DMS 273 treated with DMSO at 0.1 percent for 48 hours (cell line): ENCODE measurements at regions not wholly inside any gene's neighbourhood (a gene's known extent, or its start where the extent isn't known, plus 50 kb on each side); places are given as distances from the start of the nearest gene placed in this dataset.

ENCODE experiments used
- DNase-seq: peaks from one replicate; lab custom pipeline; 2025; lab: John Stamatoyannopoulos, UW

DNA sequence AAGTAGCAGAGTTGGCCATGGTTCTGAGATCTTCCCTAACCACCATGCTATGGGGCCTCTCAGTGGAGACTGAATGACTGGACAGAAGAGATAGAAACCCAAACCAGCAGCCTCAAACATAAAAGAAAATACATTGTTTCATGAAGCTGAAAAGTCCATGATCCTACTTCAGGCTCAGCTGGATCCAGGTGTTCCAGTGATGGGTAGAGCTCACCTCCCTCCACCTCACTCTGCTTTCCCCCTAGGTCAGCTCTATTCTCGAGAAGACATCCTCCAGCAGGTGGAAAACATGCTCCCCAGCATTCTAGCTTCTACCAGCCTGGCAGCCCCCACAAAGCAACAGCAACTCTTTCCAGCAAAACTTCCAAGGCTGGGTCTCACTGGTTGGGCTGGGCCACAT lies 132.1 kb downstream of the OAT start:
- no peak for DNase-seq

DNA sequence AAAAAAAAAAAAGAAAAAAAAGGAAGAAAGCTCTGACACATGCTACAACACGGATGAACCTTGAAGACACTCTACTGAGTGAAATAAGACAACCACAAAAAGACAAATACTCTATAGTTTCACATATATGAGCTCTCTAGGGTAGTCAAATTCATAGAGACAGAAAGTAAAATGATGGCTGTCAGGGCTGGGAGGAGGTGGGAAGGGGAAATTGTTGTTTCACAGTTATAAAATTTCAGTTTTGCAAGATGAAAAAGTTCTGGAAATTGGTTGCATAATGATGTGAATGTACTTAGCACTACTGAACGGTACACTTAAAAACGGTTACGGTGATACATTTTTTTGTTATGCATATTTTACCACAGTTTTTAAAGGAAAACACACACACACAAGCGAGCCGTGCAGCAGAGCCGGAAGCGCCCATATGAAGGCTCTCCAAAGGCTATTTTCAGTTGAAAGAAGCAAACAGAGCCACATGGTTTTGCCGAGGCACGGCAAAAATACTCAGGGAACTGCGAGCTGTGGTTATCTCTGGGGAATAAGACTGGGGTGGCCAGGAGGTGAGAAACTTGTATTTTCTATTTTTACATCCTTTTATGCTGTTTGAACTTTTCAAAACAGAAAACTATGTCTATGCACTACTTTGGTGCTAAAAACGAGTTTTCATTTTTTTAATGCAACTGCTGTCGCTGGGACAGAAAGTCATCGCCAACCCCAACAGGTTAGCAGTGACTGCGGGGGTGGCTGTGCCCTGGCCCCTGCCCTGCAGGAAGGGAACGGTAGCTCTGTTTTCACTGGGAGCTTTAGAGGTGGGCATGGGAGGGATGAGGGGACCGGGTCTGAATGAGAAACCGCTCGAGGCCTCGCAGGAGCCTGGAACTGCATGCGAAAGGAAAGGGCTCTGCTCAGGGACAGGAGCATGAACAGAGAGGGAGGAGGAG lies 132.9 kb downstream of the OAT start:
- no peak for DNase-seq

DNA sequence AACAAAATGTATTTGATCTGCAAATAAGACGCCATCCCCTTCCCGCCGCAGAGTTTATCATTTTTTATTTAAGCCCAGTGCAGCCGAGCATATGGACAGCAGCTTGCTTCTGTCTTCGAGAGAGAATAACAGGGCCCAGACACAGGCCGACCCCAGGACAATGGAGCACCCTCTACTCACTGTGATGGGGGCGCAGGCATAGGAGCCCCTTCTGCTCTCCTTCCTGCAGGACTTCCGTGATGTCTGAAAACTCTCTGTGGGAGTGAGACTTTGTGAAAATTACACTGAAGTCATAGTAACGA lies 134.8 kb downstream of the OAT start:
- DNase-seq, result no peak

DNA sequence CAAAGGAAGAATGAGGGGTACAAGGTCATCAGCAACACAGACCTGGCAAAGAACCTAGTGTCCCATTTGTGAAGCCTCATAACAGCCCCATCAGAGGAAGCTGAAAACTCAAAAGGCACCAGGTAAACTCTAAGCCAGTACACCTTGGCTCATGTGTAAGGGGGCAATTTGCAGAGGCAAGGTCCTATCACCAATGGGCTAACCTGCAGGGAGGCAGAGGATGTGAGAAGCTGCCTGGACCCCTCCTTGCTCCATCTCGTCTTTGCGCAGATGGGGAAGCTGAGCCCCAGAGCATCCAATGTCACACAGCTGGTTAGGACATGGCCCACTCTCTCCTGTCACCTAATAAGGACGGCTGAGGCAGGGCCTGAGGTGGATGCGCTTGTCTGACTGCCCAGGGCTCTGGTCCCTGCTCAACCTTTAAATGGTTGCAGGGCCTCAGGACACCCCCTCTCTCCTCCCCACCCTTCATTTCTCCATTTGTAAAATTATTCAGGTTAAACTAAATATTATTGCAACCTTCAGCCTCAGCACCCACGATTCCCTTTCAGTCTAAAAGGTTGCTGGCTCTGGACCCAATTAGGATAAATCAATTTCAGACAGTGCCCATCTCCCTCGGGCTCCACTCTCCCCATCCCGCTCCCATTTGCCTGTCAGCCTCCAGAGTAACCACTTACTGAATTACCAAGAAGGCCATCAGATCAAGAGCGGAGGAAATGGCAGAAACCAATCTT lies 135.3 kb downstream of the OAT start:
- DNase-seq, result no peak

DNA sequence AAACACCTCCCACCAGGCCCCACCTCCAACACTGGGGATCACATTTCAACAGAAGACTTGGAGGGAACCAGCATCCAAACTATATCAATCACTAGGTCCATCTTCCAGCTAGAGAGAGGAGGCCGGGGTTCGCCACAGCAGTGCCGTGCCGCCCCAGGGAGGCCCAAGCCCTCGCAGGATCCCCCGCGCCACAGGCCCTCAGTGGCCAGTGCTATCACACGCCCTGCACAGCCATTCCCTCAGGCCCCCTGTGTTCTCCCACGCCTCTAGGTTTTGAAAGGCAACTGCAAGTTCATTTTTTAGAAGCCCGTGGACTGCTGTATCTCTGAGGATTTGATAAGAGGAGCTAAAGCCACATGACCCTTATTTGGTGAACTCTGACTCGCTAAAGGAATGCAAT lies 136.4 kb downstream of the OAT start:
- DNase-seq, result no peak

DNA sequence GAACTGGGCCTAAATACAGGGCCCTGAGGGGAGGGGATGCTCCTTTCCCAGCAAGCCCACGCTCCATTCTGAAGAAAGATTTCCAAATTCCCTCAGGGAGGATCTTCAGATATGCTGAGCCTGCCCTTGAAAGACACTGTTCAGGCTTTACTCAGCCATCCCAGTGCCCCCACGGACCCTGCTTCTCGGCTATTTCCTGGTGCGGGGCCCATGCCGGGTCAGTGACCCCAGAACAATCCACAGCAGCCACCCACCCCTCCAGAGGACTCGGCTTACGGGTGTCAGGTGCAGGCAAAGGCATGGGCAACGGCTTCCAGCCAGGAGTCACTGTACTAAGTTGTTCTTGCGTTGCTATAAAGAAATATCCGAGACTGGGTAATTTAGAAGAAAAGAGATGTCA lies 137.1 kb downstream of the OAT start:
- DNase-seq, result no peak

DNA sequence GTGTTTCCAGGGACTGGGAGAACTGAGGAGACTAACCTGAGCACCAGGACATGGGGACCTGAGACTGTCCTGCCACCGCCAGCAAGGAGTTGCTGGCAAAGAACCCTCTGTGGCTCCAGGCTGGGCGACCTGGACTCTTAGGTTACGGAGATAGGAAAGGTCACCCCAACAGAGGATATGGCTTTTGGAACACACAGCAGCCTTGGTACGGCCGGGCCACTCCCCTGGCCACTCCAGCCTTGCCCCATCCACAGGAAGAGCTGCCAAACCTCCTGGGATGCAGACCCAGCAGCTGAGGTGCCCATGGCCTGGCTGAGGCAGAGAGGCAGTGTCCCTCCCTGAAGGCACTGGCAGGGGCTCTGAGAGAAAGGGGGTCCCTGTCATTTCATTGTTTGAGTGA lies 137.8 kb downstream of the OAT start:
- no peak for DNase-seq

DNA sequence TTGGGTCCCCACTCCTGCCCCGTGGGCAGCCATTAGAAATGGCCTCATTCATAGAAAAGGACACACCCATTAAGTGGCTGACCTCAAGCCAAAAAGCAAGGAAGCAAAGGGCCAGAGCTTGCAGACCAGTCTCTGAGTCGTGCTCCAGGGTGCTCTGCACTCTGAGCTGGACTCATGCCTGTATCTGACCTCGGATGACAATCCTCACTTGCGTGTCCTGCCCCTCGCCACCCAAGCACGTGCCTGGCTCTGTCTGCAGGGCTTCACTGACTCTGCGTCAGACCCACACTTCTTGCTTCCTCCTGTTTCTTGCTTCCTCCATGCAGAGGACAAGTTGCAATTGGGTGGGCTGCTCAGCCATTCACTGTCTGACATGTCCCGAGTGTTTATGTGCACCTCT lies 138.8 kb downstream of the OAT start:
- no peak for DNase-seq

DNA sequence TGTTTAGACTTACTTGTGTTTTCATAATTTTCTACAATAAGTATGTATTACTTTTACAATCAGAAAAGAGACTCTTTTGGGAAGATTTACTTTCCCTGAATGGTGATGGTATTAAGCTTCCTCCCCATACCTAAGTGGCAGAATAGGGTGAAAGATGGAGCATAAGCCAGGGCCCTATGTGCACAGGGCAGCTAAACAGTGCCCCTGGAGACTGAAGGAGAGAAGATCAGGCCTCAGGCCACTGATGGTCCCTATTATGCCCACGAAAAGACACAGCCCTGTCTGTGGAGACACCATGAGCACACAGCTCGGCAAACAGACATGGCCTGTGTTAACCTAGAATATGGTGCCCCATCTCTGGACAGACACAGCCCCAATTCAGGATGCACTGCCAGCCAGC lies 139.4 kb downstream of the OAT start:
- no peak for DNase-seq

DNA sequence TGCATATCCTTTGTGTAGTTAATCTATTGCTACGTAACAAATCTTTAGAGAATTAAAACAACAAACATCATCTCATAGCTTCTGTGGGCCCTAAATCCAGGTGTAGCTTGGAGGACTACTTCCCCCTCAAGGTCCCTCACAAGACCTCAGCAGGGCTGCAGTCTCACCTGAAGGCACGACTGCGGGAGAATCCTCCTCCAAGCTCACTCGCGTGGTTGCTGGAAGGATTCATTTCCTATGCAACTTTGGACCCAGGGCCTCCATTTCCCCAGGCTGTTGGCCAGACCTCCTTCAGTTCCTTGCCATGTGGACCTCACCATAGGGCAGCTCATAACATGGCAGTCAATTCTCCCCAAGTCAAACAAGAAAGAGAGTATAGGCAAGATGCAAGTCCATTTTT lies 140.4 kb downstream of the OAT start:
- no peak for DNase-seq

DNA sequence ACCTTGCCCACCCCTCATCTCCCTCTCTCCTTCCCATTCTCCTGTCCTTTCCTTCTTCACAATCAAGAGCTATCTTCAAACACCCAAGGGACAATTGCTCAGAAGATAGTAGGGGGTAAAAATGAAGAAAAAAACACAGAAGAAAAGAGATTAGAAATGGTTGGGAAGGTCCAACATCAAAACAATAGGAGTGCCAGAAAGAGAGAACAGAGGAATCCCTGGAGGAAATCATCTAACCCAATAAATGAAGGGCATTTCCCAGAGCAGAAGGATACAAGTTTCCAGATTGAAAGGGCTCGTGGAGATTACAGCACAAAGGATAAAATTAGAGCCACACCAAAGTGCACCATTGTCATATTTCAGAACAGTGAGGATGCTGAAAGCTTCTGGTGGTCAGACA lies 145.6 kb downstream of the OAT start:
- no peak for DNase-seq

DNA sequence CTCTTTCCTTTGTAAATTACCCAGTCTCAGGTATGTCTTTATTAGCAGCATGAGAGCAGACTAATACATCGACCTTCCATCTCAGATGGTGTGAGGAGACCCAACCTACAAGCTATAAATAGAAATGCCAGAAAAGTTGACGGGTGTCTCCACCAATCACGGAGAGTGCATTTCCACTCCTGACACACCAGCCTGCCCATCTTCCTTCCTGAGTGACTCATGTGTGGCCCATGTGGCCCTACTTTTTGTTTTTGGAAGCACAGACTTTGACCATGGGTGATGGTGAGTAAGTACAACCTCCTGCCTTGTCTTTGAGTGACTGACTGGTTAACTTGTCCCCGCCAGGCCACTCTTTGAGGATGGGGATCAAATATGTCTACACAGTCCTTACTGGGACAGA lies 147.0 kb downstream of the OAT start:
- no peak for DNase-seq

DNA sequence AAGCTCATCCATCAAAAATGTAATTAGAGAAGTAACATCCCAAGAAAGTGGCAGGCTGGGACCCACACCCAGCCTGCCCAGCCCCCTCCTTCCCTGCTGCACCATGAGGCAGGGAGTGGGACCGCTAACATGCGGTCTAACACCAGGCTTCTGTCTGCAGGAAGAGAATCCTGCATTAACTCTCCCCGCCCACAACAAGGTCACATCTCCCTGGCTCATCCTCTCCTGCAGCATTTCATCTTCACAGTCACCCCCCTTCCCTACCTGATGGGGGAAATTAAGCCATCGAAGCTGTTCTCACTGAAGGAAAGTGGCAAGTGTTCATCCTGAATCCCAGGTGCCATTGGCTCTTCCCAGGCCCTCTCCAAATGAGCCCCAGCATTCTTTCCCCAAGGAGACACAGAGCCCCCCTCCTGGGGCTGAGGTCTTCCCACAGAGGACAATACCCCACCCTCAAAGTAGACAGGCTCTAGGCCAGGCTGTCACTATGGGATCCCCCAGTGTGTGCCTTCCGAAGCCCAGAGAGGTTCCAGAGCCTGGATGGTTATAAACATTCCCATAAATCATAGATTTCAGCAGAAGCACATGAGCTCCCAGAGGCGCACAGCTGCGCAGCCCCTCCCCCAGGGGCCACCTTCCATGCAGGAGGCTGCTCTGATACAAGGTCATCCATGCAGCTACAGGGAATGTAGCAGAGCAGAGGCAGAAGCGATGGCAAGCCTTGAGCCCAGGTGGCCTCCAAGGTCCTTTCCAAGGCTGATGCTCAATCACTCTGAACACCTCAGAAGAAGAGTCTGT lies 148.0 kb downstream of the OAT start:
- DNase-seq, result no peak

DNA sequence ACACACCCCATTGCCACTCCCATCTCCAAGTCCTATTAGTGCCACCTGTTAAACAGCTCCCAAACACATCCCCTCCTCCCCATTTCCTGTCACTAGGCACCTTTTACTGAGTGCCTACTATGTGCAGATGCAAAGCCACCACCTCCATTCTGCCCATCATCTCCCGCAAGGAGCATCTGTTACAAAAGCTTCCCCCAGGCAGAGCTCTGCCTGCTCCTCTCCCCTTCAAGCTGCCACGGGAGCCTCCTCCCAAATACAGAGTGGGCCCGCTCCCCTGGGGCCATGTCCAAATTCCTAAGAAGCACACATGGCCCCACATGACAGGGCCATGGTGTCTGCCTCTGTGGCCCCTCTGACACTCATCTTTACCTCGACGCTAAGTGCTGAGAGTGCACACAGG lies 149.7 kb downstream of the OAT start:
- DNase-seq, result no peak

DNA sequence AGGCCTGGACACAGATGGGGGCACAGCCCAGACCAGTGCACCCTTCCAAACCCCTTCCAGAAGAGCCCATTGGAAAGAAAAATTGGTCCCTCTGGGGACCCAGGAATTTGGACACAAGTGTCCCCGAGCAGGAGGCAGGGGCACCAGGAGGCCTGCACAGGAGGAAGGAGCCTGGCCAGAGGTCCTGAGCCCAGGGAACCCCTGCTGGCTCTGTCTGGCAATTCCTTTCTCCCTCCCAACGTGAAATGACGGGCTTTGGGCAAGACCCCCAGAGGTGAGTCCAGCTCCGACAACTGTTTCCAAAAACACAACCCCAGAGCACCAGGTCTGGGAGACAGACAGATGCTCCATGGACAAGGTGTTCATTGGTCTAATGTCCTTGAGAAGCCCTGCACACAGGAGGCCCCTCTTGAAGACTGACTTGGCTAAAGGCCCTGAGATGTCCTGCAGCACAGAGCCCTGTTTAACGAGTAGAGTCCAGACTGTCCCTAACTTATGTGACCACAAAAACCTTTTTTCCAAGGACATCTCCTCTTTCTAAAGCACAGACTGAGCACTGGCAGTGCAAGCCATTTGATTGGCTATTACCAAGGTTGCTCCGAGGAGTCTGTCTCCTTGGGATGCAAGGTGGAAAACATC lies 150.7 kb downstream of the OAT start:
- no peak for DNase-seq

DNA sequence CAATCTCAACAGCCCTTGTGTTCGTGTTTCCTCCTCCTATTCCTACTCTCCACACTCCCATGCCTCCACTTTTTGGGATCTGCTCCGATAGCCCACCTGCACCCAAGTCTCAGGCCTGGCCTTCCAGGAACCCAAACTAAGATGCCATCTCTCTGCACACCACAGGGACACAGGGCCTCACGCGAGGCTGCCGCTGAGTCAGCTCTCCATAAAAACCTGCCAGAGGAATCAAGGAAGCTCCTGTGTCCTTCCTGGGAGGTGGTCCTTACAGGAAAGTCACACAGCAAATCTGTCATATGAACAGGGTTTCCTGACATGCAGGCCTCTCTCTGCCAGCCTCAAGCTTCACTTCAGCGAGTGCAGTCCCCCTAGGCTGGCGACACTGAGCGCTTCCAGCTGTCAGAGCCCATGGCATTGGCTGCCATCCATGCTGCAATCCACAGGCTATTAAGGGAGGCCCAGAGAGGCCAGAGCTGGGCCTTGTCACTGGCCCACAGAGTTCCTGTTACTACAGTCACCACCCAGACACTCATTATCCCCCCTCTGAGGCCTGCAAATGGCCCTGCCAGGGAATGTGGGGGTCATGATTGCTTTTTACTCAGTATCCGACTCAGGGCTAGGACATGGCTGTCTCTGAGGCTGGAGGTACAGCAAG lies 151.4 kb downstream of the OAT start:
- DNase-seq, result no peak

DNA sequence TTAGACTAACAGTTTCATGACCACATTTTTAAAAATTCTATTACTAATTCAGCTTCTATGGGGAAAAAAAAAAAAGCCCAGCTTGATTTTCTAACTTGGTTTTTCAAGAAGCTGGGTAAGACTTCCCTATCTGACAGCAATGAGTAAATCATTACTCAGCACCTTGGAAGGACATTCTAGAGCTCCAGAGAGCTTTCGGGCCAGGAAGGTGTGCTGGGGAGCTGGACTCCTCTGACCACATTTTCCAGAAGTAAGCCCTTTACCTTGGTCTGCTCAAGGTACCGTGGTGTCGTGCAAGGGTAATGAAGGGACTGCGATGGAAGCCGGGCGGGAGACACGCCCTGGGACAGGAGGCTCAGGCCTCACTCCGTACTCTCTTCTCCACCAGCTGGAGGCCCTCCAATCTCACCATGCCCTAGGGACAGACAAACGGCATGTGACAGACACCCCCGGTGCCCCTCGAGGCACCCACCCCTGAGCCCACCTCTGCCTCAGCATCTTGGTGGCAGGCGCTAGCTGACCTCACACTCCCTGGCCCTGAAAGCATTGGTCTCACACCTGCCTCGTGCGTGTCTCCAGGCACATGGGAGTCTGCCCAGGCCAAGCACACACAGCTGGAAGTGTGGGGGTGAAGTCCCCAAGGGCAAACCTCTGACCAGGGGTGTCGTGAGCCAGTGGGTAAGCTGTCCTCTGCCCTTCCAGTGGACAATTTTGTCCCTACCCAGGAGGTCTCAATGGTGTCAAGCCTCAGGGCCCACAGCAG lies 152.1 kb downstream of the OAT start:
- no peak for DNase-seq

DNA sequence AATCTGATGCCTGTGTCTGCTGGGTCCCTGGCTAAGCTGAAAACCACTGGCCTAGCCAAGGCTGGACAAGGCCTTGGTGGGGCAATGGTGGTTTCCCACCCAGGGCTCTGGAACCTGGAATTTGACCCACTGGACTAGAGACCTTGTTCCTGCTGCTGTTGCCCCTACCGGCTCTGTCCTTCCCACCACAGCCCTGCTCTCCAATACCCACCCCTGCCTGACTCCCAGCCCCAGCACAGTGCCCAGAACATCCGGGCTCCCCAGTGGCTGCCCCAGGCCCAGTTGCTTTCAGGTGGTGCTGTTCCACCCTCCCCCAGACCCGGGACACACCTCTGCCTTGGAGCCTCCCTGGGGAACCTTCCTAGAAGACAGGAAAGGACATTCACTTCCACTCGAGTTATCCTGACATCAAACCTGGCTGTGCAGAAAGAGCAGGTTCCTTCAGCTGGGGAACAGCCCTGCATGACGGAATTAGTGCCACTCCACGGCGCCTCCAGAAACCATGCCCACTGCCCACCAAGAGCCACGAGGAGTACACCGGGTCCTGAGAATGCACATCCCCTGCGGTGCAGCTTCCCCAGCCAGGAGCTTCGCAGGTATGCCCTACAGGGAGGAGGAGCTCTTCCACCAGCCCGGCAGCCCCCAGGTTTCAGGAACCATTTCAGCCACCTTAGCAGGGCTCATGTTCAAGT lies 152.8 kb downstream of the OAT start:
- DNase-seq, result no peak

DNA sequence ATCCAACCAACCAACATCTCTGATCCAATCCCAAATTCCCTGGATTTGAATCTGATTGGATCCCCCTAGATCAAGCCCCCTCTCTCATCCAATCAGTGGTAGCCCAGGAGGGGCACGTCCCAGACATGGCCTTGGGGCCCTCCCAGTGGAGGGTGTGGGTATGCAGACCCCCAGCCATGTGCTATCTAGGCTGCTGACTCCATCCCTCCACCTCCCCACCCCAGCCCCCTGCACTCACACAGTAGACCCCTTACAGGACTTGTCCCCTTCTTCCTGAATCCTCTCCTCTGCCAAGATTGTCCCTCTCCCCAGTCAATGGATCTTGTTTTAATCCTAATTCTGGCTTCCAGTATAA lies 153.4 kb downstream of the OAT start:
- DNase-seq, result no peak

DNA sequence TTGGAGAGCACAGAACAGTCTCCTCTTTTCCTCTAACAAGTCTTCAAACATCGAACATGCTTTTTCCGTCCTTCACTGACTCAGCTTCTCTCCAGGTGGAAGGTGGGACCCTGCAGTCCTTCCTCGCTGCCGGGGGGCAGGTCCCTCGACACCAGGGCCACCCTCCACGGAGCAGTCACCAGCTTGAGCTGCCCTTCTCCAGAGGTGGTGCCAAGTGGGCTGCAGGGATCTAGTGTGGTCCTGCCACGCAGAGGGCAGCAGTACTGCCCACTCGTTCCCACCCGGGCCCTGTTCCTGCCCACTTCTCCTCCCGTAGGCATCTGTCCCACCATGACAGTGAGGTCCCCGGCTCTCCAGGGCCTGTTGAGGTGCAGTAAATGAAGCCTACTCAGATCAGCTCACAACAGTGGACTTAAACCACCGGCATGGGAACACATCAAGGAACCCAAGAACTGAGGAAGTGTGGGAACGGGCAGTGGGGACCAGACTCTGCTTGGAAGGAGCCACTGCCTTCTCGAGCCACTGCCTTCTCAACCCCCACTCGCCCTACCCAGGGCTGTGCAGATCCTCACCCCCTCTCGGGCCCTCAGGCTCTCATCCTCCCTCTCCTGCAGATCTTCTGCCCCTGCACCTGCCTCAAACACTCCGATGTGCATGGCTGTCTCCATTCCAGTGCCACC lies 153.9 kb downstream of the OAT start:
- DNase-seq, result no peak
